Parathyroid adenoma (tissue), 2 donors: ENCODE measurements at regions not wholly inside any gene's neighbourhood (a gene's known extent, or its start where the extent isn't known, plus 50 kb on each side); places are given as distances from the start of the nearest gene placed in this dataset.

Source experiments
- H2AFZ ChIP-seq: fragments of 300-600 bp; sonication (generic); one replicate; pipeline ENCODE4 v1.7.0; 2017; ENCODE audit warnings: antibody characterized with exemption, mild to moderate bottlenecking
- H3K27ac ChIP-seq: fragments of 300-600 bp; sonication (generic); one replicate; pipeline ENCODE4 v1.7.0; 2017
- H3K27me3 ChIP-seq: fragments of 300-600 bp; sonication (generic); one replicate; pipeline ENCODE4 v1.7.0; 2017; ENCODE audit warnings: low read length; ENCODE audit not compliant: control insufficient read depth, insufficient read depth
- H3K36me3 ChIP-seq: fragments of 300-600 bp; sonication (generic); one replicate; pipeline ENCODE4 v1.7.0; 2017; ENCODE audit warnings: low read length; ENCODE audit not compliant: control insufficient read depth, insufficient read depth
- H3K4me1 ChIP-seq: fragments of 300-600 bp; sonication (generic); one replicate; pipeline ENCODE4 v1.7.0; 2017; ENCODE audit warnings: control low read depth
- H3K4me2 ChIP-seq: fragments of 300-600 bp; sonication (generic); one replicate; pipeline ENCODE4 v1.7.0; 2017; ENCODE audit warnings: low read length
- H3K4me3 ChIP-seq: fragments of 300-600 bp; sonication (generic); one replicate; pipeline ENCODE4 v1.7.0; 2017; ENCODE audit warnings: low read depth, low read length
- H3K79me2 ChIP-seq: fragments of 300-600 bp; sonication (generic); one replicate; pipeline ENCODE4 v1.7.0; 2017; ENCODE audit warnings: control low read depth
- H3K9ac ChIP-seq: fragments of 300-600 bp; sonication (generic); one replicate; pipeline ENCODE4 v1.7.0; 2017; ENCODE audit warnings: mild to moderate bottlenecking
- H3K9me3 ChIP-seq: fragments of 300-600 bp; sonication (generic); one replicate; pipeline ENCODE4 v1.7.0; 2017; ENCODE audit warnings: low read length; ENCODE audit not compliant: control insufficient read depth
- CTCF ChIP-seq: fragments of 300-600 bp; sonication (generic); IDR thresholded peaks from one replicate; pipeline ENCODE4 v1.7.0; 2017; ENCODE audit warnings: antibody characterized with exemption, mild to moderate bottlenecking
- donor health status: primary hyperparathyroidism.

- H3K79me2 ChIP-seq, result no peaks in the 10 kb centered on the region
- no peaks in the 10 kb centered on the region for H3K36me3 ChIP-seq
- no peak overlapping the region for H3K4me3 ChIP-seq
- no peak overlapping the region for H2AFZ ChIP-seq
- H3K27me3 ChIP-seq, result no peaks in the 10 kb centered on the region
- no peaks in the 10 kb centered on the region for H3K9me3 ChIP-seq
- H3K9ac ChIP-seq, result no peak overlapping the region
- H3K4me2 ChIP-seq, result no peak overlapping the region
- no peak overlapping the region for H3K27ac ChIP-seq
- H3K4me1 ChIP-seq, result no peaks in the 10 kb centered on the region
- TF ChIP-seq CTCF, result no peak
Measured at GRCh38 chr6:998551-998950, 305.6 kb upstream of the EXOC2 start.

GRCh38 chr6:996271-996852, 303.4 kb upstream of the EXOC2 start:
- no peak overlapping the region for H3K4me2 ChIP-seq
- H3K27me3 ChIP-seq, result no peaks in the 10 kb centered on the region
- H3K36me3 ChIP-seq, result no peaks in the 10 kb centered on the region
- no peaks in the 10 kb centered on the region for H3K4me1 ChIP-seq
- no peaks in the 10 kb centered on the region for H3K79me2 ChIP-seq
- no peak overlapping the region for H3K4me3 ChIP-seq
- no peak overlapping the region for H2AFZ ChIP-seq
- H3K9me3 ChIP-seq, result no peaks in the 10 kb centered on the region
- H3K9ac ChIP-seq, result no peak overlapping the region
- TF ChIP-seq CTCF, result no peak
- H3K27ac ChIP-seq, result no peak overlapping the region

- no peaks in the 10 kb centered on the region for H3K27me3 ChIP-seq
- H3K4me2 ChIP-seq, result no peak overlapping the region
- no peak overlapping the region for H3K27ac ChIP-seq
- no peaks in the 10 kb centered on the region for H3K36me3 ChIP-seq
- H3K4me1 ChIP-seq, result no peaks in the 10 kb centered on the region
- no peaks in the 10 kb centered on the region for H3K79me2 ChIP-seq
- H2AFZ ChIP-seq, result no peak overlapping the region
- TF ChIP-seq CTCF, result no peak
- H3K9ac ChIP-seq, result no peak overlapping the region
- no peaks in the 10 kb centered on the region for H3K9me3 ChIP-seq
- no peak overlapping the region for H3K4me3 ChIP-seq
Measured at GRCh38 chr6:991192-991591, 298.3 kb upstream of the EXOC2 start.

GRCh38 chr6:984031-984430, 291.1 kb upstream of the EXOC2 start:
- Histone ChIP-seq H3K27me3 (no peaks in the 10 kb centered on the region), H3K4me2 (no peak overlapping the region)

More at GRCh38 chr6:984031-984430, 291.1 kb upstream of the EXOC2 start:
- Histone ChIP-seq H3K9ac (no peak overlapping the region), H3K27ac (no peak overlapping the region), H3K9me3 (no peaks in the 10 kb centered on the region), H3K4me1 (no peaks in the 10 kb centered on the region), H2AFZ (no peak overlapping the region), H3K79me2 (no peaks in the 10 kb centered on the region), H3K4me3 (no peak overlapping the region), H3K36me3 (no peaks in the 10 kb centered on the region)
- no peak for TF ChIP-seq CTCF
